Activated CD4-positive, alpha-beta T cell treated with anti-CD3 and anti-CD28 coated beads, Interleukin-2, amount 10 ng/mL, durations not matched to agents 7 days and 5 days (primary cell): ENCODE measurements at regions not wholly inside any gene's neighbourhood (a gene's known extent, or its start where the extent isn't known, plus 50 kb on each side); places are given as distances from the start of the nearest gene placed in this dataset.

Experiments used
- CTCF ChIA-PET: fragments of 350-600 bp; sonication (Branson Sonifier 250); formaldehyde crosslinking; loops from one replicate; lab custom pipeline; 2021; ENCODE audit warnings: antibody characterized with exemption; lab: Charles Lee
- POLR2A ChIA-PET: fragments of 350-600 bp; sonication (Branson Sonifier 250); formaldehyde crosslinking; loops from one replicate; lab custom pipeline; 2021; ENCODE audit warnings: antibody characterized with exemption; lab: Charles Lee
- DNase-seq: peaks from one replicate; pipeline ENCODE4 v3.0.0-alpha.2; 2020
- H3K27ac Mint-ChIP-seq: one replicate; pipeline ENCODE4 v1.8.0; 2021; ENCODE audit warnings: mild to moderate bottlenecking, moderate library complexity, mixed read lengths
- H3K27me3 Mint-ChIP-seq: one replicate; pipeline ENCODE4 v1.8.0; 2021; ENCODE audit warnings: mixed read lengths
- H3K36me3 Mint-ChIP-seq: one replicate; pipeline ENCODE4 v1.8.0; 2021; ENCODE audit warnings: low read depth, mixed read lengths
- H3K4me1 Mint-ChIP-seq: one replicate; pipeline ENCODE4 v1.8.0; 2021; ENCODE audit warnings: mixed read lengths
- H3K4me3 Mint-ChIP-seq: one replicate; pipeline ENCODE4 v1.8.0; 2021; ENCODE audit warnings: mild to moderate bottlenecking, moderate library complexity, mixed read lengths
- H3K9me3 Mint-ChIP-seq: one replicate; pipeline ENCODE4 v1.8.0; 2021; ENCODE audit warnings: mixed read lengths

DNA sequence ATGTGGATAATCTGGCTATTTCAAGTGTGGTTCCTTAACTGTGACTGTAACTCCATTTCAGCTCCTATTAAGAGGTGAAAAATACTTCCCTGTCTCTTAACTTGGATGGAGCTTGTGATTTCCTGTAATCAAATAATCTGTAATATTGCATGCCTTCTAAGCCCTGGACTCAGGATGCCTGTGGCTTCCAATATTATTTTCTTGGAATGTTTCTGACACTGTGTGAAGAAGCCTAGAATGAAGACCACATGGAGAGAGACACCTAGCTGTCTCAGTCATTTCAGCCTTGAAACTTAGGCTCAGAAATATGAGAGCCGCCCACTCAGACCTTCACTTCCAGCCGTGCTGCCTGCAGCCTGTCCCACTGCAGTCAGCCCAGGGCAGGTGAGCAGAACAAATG lies 544.3 kb downstream of the TRIML1 start:
- ChIA-PET CTCF (no interaction called here), POLR2A (no interaction called here)
- peaks cover 17% of the 10 kb centered on the region for H3K9me3 Mint-ChIP-seq
- DNase-seq, result no peak
- no peak overlapping the region for H3K27ac Mint-ChIP-seq
- H3K4me3 Mint-ChIP-seq, result no peak overlapping the region
- H3K27me3 Mint-ChIP-seq, result no peaks in the 10 kb centered on the region
- no peaks in the 10 kb centered on the region for H3K4me1 Mint-ChIP-seq
- H3K36me3 Mint-ChIP-seq, result no peaks in the 10 kb centered on the region

DNA sequence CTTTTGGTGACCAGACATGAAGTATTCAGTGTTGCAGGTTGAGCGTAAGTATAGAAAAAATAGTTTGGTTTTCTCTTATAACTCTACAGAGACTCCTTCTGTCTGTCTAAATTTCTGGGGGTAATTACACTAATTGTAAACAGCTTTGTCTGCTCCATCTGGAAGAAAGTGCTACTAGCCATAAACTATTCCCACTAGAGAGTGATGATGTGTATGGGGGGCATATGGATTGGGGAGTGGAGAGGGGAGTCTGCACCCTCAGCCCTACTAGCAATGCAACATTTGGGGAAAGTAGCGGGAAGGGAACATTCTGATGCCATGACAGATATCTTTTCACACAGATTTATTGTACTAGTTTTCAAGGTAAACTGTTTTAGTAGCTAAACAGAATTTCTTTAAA lies 549.7 kb downstream of the TRIML1 start:
- ChIA-PET CTCF (no interaction called here), POLR2A (no interaction called here)
- Mint-ChIP-seq H3K4me3 (no peak overlapping the region), H3K27me3 (no peaks in the 10 kb centered on the region), H3K4me1 (no peaks in the 10 kb centered on the region), H3K9me3 (peaks cover 6% of the 10 kb centered on the region), H3K36me3 (no peaks in the 10 kb centered on the region), H3K27ac (no peak overlapping the region)
- no peak for DNase-seq

DNA sequence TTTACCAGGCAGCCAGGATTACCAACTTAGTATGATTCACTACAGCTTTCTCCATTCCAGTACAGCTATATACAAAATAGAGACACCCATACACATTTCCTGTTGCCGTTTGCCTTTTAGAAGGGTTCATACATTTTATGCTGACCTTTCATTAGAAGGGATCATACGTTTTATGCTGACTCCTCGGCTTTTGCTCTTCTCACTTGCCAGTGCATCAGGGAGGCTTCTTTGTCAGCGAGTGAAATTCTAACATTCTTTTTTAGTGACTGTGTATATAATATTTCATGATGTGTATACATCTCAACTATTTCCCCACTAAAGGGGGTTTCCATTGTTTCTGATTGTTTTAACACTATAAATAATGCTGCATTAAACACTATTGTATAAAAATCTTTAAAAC lies 552.6 kb downstream of the TRIML1 start:
- Mint-ChIP-seq H3K36me3 (no peaks in the 10 kb centered on the region), H3K27ac (no peak overlapping the region), H3K4me3 (no peak overlapping the region), H3K9me3 (peaks cover 4% of the 10 kb centered on the region), H3K4me1 (no peaks in the 10 kb centered on the region), H3K27me3 (no peaks in the 10 kb centered on the region)
- CTCF ChIA-PET, result no interaction called here
- no peak for DNase-seq
- POLR2A ChIA-PET, result no interaction called here

DNA sequence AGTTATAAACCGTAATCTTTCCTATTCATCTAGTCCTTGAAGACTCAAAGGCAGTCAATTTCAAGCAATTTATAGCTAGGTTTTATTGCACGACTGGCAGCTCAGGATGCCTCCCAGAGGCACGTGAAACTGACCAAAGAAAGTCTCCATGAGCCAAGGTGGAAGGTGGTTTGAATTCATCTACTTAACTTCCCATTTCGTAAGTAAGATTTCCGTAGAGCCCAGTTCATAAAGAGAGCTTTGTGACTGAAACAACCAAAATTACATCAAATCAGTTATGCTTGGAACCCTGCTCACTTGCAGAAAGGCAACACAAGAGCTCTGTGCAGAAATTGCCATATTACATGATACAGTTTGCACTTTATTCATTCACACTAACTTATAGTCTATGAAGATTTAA lies 556.0 kb downstream of the TRIML1 start:
- no peaks in the 10 kb centered on the region for H3K36me3 Mint-ChIP-seq
- no peaks in the 10 kb centered on the region for H3K4me1 Mint-ChIP-seq
- H3K27ac Mint-ChIP-seq, result no peak overlapping the region
- ChIA-PET POLR2A (no interaction called here), CTCF (no interaction called here)
- no peak overlapping the region for H3K4me3 Mint-ChIP-seq
- H3K9me3 Mint-ChIP-seq, result peaks cover 3% of the 10 kb centered on the region
- no peak for DNase-seq
- H3K27me3 Mint-ChIP-seq, result no peaks in the 10 kb centered on the region

DNA sequence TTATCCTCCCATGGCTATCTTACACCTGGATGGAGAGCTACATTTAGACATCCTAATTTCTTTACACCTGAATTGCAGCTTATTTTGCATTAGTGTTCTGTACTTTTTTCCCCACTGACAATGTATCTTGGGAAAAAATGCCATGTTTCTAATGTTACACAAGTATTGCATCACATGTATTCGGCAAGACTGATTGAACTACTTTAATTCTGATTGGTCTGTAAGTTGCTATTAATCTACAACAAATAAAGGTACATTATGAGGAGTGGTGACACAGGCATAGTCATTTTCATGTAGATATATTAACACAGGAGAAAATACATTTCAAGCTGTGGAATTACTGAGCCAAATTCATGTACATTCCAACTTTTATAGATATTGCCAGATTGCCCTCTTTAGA lies 558.0 kb downstream of the TRIML1 start:
- Mint-ChIP-seq H3K36me3 (no peaks in the 10 kb centered on the region), H3K27me3 (no peaks in the 10 kb centered on the region), H3K27ac (no peak overlapping the region), H3K4me3 (no peak overlapping the region), H3K9me3 (no peaks in the 10 kb centered on the region), H3K4me1 (no peaks in the 10 kb centered on the region)
- CTCF ChIA-PET, result no interaction called here
- POLR2A ChIA-PET, result no interaction called here
- no peak for DNase-seq

DNA sequence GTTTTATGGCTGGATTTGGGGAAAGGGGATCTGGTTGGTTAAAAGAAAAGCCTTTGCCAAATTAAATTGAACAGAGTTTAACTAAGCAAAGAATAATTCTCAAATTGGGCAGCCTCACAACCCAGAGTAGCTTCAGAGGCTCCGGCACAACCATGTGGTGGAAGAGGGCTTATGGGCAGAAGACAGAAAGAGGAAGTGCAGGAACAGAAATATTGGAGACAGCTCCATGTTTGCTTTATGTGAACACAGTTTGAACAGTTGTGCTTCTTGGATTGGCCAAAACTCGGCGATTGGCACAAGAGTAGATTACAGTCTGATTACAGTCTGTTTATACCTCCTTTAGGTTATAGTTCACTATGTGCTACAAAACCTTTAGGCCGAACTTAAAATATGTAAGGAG lies 562.7 kb downstream of the TRIML1 start:
- H3K27ac Mint-ChIP-seq, result no peak overlapping the region
- no peaks in the 10 kb centered on the region for H3K4me1 Mint-ChIP-seq
- no peak overlapping the region for H3K4me3 Mint-ChIP-seq
- no peaks in the 10 kb centered on the region for H3K36me3 Mint-ChIP-seq
- ChIA-PET CTCF (no interaction called here), POLR2A (no interaction called here)
- H3K9me3 Mint-ChIP-seq, result peaks cover 2% of the 10 kb centered on the region
- no peaks in the 10 kb centered on the region for H3K27me3 Mint-ChIP-seq
- DNase-seq, result no peak

GRCh38 chr4:188704288-188704687 lies 565.0 kb downstream of the TRIML1 start:
- Mint-ChIP-seq H3K4me1 (no peaks in the 10 kb centered on the region), H3K27me3 (no peaks in the 10 kb centered on the region), H3K4me3 (no peak overlapping the region), H3K27ac (no peak overlapping the region), H3K9me3 (peaks cover 5% of the 10 kb centered on the region), H3K36me3 (no peaks in the 10 kb centered on the region)
- DNase-seq, result no peak
- POLR2A ChIA-PET, result no interaction called here
- CTCF ChIA-PET, result no interaction called here

GRCh38 chr4:188707036-188707435 lies 567.8 kb downstream of the TRIML1 start:
- POLR2A ChIA-PET, result no interaction called here
- H3K36me3 Mint-ChIP-seq, result no peaks in the 10 kb centered on the region
- no peak overlapping the region for H3K27ac Mint-ChIP-seq
- H3K27me3 Mint-ChIP-seq, result no peaks in the 10 kb centered on the region
- H3K9me3 Mint-ChIP-seq, result peaks cover 7% of the 10 kb centered on the region
- H3K4me3 Mint-ChIP-seq, result no peak overlapping the region
- CTCF ChIA-PET, result no interaction called here
- DNase-seq, result no peak
- no peaks in the 10 kb centered on the region for H3K4me1 Mint-ChIP-seq

- Mint-ChIP-seq H3K27me3 (no peaks in the 10 kb centered on the region), H3K9me3 (peaks cover 18% of the 10 kb centered on the region), H3K27ac (no peak overlapping the region), H3K36me3 (no peaks in the 10 kb centered on the region), H3K4me3 (no peak overlapping the region), H3K4me1 (no peaks in the 10 kb centered on the region)
- DNase-seq, result no peak
- ChIA-PET POLR2A (no interaction called here), CTCF (no interaction called here)
These were observed 575.3 kb downstream of the TRIML1 start for GRCh38 chr4:188714501-188714900.

GRCh38 chr4:188714907-188715306 lies 575.7 kb downstream of the TRIML1 start:
- POLR2A ChIA-PET, result no interaction called here
- peaks cover 18% of the 10 kb centered on the region for H3K9me3 Mint-ChIP-seq
- no peaks in the 10 kb centered on the region for H3K4me1 Mint-ChIP-seq

GRCh38 chr4:188717661-188718060 lies 578.4 kb downstream of the TRIML1 start:
- POLR2A ChIA-PET, result no interaction called here
- Mint-ChIP-seq H3K4me1 (no peaks in the 10 kb centered on the region), H3K9me3 (peaks cover 20% of the 10 kb centered on the region), H3K27ac (no peak overlapping the region), H3K27me3 (no peaks in the 10 kb centered on the region), H3K36me3 (no peaks in the 10 kb centered on the region), H3K4me3 (no peak overlapping the region)
- DNase-seq, result no peak
- CTCF ChIA-PET, result no interaction called here

More at GRCh38 chr4:188714907-188715306, 575.7 kb downstream of the TRIML1 start:
- Mint-ChIP-seq H3K36me3 (no peaks in the 10 kb centered on the region), H3K4me3 (no peak overlapping the region), H3K27ac (no peak overlapping the region), H3K27me3 (no peaks in the 10 kb centered on the region)
- DNase-seq, result no peak
- CTCF ChIA-PET, result no interaction called here

- no peaks in the 10 kb centered on the region for H3K36me3 Mint-ChIP-seq
- H3K9me3 Mint-ChIP-seq, result peaks cover 15% of the 10 kb centered on the region
- ChIA-PET CTCF (no interaction called here), POLR2A (no interaction called here)
- H3K4me3 Mint-ChIP-seq, result no peak overlapping the region
- no peaks in the 10 kb centered on the region for H3K27me3 Mint-ChIP-seq
- no peaks in the 10 kb centered on the region for H3K4me1 Mint-ChIP-seq
- no peak overlapping the region for H3K27ac Mint-ChIP-seq
- DNase-seq, result no peak
These were observed 580.6 kb downstream of the TRIML1 start for GRCh38 chr4:188719794-188720193.

DNA sequence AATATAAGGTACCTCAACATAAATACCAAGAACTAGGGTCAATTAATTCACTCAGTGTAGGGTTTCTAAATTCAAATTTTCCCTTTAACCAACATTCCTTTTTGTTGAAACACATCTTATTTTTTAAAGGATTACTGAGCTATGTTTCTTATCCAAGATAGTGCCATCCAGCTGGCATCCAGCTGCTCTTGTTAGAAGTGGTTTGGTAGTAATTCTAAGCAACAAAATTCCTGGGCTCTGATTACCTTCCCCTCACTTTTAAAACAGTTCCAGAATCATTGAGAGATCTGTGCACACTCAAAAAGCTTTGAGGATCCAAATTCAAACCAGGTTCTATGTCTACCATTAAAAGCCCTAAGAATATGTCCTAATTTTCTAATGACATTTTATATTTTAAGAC lies 583.7 kb downstream of the TRIML1 start:
- H3K4me3 Mint-ChIP-seq, result no peak overlapping the region
- no peaks in the 10 kb centered on the region for H3K4me1 Mint-ChIP-seq
- no peak for DNase-seq
- POLR2A ChIA-PET, result no interaction called here
- no peaks in the 10 kb centered on the region for H3K36me3 Mint-ChIP-seq
- no peaks in the 10 kb centered on the region for H3K27me3 Mint-ChIP-seq
- H3K27ac Mint-ChIP-seq, result no peak overlapping the region
- CTCF ChIA-PET, result no interaction called here
- peaks cover 8% of the 10 kb centered on the region for H3K9me3 Mint-ChIP-seq

DNA sequence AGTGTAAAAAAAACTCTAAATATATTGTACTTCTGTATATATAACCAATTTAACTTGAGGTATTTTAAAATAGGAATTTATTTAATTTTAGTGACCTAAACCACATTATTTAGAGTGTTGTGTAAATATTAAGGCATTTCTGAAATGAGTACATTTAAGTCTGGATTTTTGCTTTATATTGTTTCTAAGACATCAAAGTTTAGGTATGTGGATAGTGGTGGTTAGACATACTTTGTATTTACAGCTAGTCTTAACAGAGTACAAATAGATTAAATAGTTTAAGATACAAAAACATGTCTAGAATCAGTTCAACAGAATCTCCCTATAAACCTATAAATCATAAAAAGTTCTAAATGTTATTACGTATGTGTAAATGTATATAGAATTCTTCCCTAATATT lies 588.5 kb downstream of the TRIML1 start:
- H3K9me3 Mint-ChIP-seq, result peaks cover 16% of the 10 kb centered on the region
- CTCF ChIA-PET, result no interaction called here
- no peak overlapping the region for H3K27ac Mint-ChIP-seq
- no peaks in the 10 kb centered on the region for H3K27me3 Mint-ChIP-seq
- H3K36me3 Mint-ChIP-seq, result no peaks in the 10 kb centered on the region
- POLR2A ChIA-PET, result no interaction called here
- no peak overlapping the region for H3K4me3 Mint-ChIP-seq
- no peaks in the 10 kb centered on the region for H3K4me1 Mint-ChIP-seq
- no peak for DNase-seq
